Loucy (cell line): ENCODE measurements at regions not wholly inside any gene's neighbourhood (a gene's known extent, or its start where the extent isn't known, plus 50 kb on each side); places are given as distances from the start of the nearest gene placed in this dataset.
A peak's percentile ranks its signal among the peaks of the same experiment; 100 is the strongest.

Experiments
- H2AFZ ChIP-seq: fragments of 200-600 bp; sonication (generic); 2 replicates; pipeline ENCODE4 v1.6.0; 2016; ENCODE audit warnings: antibody characterized with exemption, mild to moderate bottlenecking, low read length, moderate library complexity
- H3F3A ChIP-seq: fragments of 200-600 bp; 2 replicates; pipeline ENCODE4 v1.6.0; 2016; ENCODE audit warnings: antibody characterized with exemption, low read depth, mild to moderate bottlenecking
- H3K27me3 ChIP-seq: fragments of 200-600 bp; sonication (generic); 2 replicates; pipeline ENCODE4 v1.6.1; 2014; ENCODE audit warnings: low read length, mild to moderate bottlenecking; ENCODE audit not compliant: insufficient read depth, poor library complexity, severe bottlenecking
- H3K36me3 ChIP-seq: fragments of 200-600 bp; sonication (generic); 2 replicates; pipeline ENCODE4 v1.6.1; 2016; ENCODE audit warnings: low read length; ENCODE audit not compliant: insufficient read depth
- H3K4me1 ChIP-seq: fragments of 200-600 bp; sonication (generic); 2 replicates; pipeline ENCODE4 v1.5.1; 2014; ENCODE audit warnings: low read length, mild to moderate bottlenecking; ENCODE audit not compliant: insufficient read depth, poor library complexity, severe bottlenecking
- H3K4me2 ChIP-seq: fragments of 200-600 bp; sonication (generic); 2 replicates; pipeline ENCODE4 v1.6.0; 2014; ENCODE audit warnings: antibody characterized with exemption, low read length, low read depth, mild to moderate bottlenecking; ENCODE audit not compliant: poor library complexity, severe bottlenecking
- H3K4me3 ChIP-seq: fragments of 200-600 bp; sonication (generic); 2 replicates; pipeline ENCODE4 v1.5.1; 2014; ENCODE audit warnings: low read length, mild to moderate bottlenecking, mixed read lengths; ENCODE audit not compliant: poor library complexity, severe bottlenecking
- H3K79me2 ChIP-seq: fragments of 200-600 bp; sonication (generic); 2 replicates; pipeline ENCODE4 v1.6.1; 2014; ENCODE audit warnings: low read length; ENCODE audit not compliant: insufficient read depth
- H3K9ac ChIP-seq: fragments of 200-600 bp; sonication (generic); 2 replicates; pipeline ENCODE4 v1.6.0; 2014; ENCODE audit warnings: mild to moderate bottlenecking, low read depth, low read length, moderate library complexity; ENCODE audit not compliant: poor library complexity, severe bottlenecking
- H3K9me2 ChIP-seq: fragments of 200-600 bp; sonication (generic); replicated peaks from 2 replicates; pipeline ENCODE4 v1.6.1; 2016; ENCODE audit warnings: low read depth, low read length, mixed read lengths
- H3K9me3 ChIP-seq: fragments of 200-600 bp; sonication (generic); 2 replicates; pipeline ENCODE4 v1.6.1; 2014; ENCODE audit warnings: mild to moderate bottlenecking, antibody characterized with exemption, low read length, low read depth; ENCODE audit not compliant: insufficient read depth
- H4K20me1 ChIP-seq: fragments of 200-600 bp; sonication (generic); 2 replicates; pipeline ENCODE4 v1.6.0; 2014; ENCODE audit warnings: antibody characterized with exemption, low read length, mild to moderate bottlenecking; ENCODE audit not compliant: insufficient read depth, poor library complexity, severe bottlenecking
- CTCF ChIP-seq: fragments of 200-600 bp; sonication (generic); conservative IDR thresholded peaks from 2 replicates; pipeline ENCODE4 v1.5.1; 2014; ENCODE audit warnings: mild to moderate bottlenecking, antibody characterized with exemption, low read length
- EZH2phosphoT487 ChIP-seq: fragments of 200-600 bp; IDR thresholded peaks from 2 replicates; pipeline ENCODE4 v1.6.1; 2018; ENCODE audit warnings: antibody characterized with exemption, mild to moderate bottlenecking, moderate library complexity, borderline replicate concordance

DNA sequence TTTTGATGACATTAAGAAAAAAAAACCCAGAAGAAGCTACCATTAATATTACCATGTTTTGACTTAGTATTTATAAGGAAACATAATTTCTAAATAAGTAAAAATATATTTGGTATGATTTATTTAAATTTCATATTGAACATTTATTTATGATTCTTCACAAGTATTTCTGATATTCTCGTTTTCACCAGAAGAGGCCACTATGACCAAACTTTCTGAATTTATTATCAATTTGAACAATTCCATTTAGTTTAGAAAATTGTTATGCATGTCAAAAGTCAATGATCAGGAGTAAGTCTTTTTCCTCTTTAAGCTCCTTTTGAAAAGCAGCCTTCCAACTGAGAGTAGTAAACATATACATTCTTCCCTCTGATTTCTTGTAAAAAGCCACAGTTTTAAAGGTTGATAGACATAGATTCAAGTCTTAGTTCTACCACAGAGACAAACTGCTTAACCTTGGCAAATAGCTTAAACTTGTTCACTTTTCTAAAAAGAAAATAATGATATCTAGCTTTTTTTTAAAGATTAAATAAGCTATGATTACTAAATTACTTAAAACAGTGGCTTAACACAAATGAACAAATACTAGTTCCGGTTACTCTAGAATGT lies 329.9 kb downstream of the TRIB2 start:
- Histone ChIP-seq H3F3A (no peaks in the 10 kb centered on the region), H3K9ac (no peak overlapping the region), H3K27me3 (no peaks in the 10 kb centered on the region), H3K4me1 (no peaks in the 10 kb centered on the region), H3K79me2 (no peaks in the 10 kb centered on the region), H3K4me3 (no peak overlapping the region), H3K9me3 (no peaks in the 10 kb centered on the region), H3K36me3 (no peaks in the 10 kb centered on the region), H4K20me1 (no peaks in the 10 kb centered on the region), H2AFZ (no peak overlapping the region), H3K9me2 (no peaks in the 10 kb centered on the region), H3K4me2 (no peak overlapping the region)
- TF ChIP-seq CTCF = peak; percentile 57
- TF ChIP-seq EZH2phosphoT487 = no peak

- Histone ChIP-seq H3K4me3 (no peak overlapping the region), H4K20me1 (no peaks in the 10 kb centered on the region), H3K36me3 (no peaks in the 10 kb centered on the region), H3K9me2 (no peaks in the 10 kb centered on the region), H3K9me3 (no peaks in the 10 kb centered on the region), H3K79me2 (no peaks in the 10 kb centered on the region), H3K27me3 (no peaks in the 10 kb centered on the region), H3K4me2 (no peak overlapping the region), H3K4me1 (no peaks in the 10 kb centered on the region), H2AFZ (no peak overlapping the region; the same call in 1 of the 2 replicates), H3K9ac (no peak overlapping the region), H3F3A (no peaks in the 10 kb centered on the region)
- no peak for TF ChIP-seq CTCF
Observed at GRCh38 chr2:13050764-13051163, 334.0 kb downstream of the TRIB2 start.

- no peaks in the 10 kb centered on the region for H3F3A ChIP-seq
- H4K20me1 ChIP-seq = no peaks in the 10 kb centered on the region
- no peak for TF ChIP-seq EZH2phosphoT487
- no peak for TF ChIP-seq CTCF
- no peak overlapping the region for H3K4me3 ChIP-seq
- H3K79me2 ChIP-seq = no peaks in the 10 kb centered on the region
- H3K9me2 ChIP-seq = no peaks in the 10 kb centered on the region
- H3K36me3 ChIP-seq = no peaks in the 10 kb centered on the region
- no peaks in the 10 kb centered on the region for H3K4me1 ChIP-seq
- H3K9me3 ChIP-seq = no peaks in the 10 kb centered on the region
- no peaks in the 10 kb centered on the region for H3K27me3 ChIP-seq
- no peak overlapping the region for H3K9ac ChIP-seq
- H3K4me2 ChIP-seq = no peak overlapping the region
- no peak overlapping the region for H2AFZ ChIP-seq
Observed at GRCh38 chr2:13052547-13052946, 335.8 kb downstream of the TRIB2 start.
